Activated CD4-positive, alpha-beta T cell treated with anti-CD3 and anti-CD28 coated beads, Interleukin-2, Interleukin-6, amounts not matched to agents 100 ng/mL and 50 ng/mL, durations not matched to agents 16 hours and 8 hours (primary cell): ENCODE measurements at regions not wholly inside any gene's neighbourhood (a gene's known extent, or its start where the extent isn't known, plus 50 kb on each side); places are given as distances from the start of the nearest gene placed in this dataset.
A peak's percentile ranks its signal among the peaks of the same experiment; 100 is the strongest.

Experiments used
- DNase-seq: peaks from one replicate; pipeline ENCODE4 v3.0.0-alpha.2; 2020

DNA sequence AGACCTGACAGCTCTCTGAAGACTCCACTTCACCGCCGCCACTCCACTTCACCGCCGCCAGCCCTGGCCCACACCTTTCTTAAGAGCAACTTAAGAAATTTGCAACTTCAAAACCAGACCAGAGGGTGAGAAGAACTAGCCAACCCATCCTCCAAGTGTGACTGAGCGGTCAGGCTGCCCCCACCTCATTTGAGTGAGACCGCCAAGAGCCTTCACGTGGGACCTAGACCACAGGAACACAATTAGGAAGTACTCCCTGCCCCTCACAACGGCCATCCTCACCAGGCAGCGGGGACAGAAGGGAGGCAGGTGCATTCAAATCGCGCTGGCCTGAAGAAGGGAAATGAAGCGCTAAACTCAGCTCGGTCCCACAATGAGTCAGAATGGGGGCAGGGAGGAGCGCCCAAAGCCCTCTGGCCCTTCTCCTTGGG lies 156.8 kb upstream of the BCL6 start:
- no peak for DNase-seq

- no peak for DNase-seq
These were observed 157.7 kb upstream of the BCL6 start for GRCh38 chr3:187902936-187903335.

DNA sequence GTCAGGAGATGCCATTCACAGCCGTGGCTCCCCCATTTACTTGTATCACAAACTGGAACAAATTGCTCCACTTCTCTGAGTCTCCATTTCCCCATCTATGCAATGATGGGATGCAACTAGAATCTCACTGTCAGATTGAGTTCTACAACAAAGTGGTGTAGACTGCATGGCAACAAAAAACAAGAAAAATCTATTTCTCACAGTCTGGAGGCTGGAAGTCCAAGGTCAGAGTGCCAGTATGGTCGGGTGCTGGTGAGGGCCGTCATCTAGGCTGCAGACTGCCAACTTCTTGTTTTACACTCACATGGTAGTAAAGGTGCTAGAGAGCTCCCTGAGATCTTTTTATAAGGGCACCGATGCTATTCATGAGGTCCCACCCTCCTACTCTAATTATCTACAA lies 158.4 kb upstream of the BCL6 start:
- no peak for DNase-seq

- no peak for DNase-seq
These were observed 161.1 kb upstream of the BCL6 start for GRCh38 chr3:187906416-187906815.

- no peak for DNase-seq
These were observed 161.7 kb upstream of the BCL6 start for GRCh38 chr3:187906920-187907319.

DNA sequence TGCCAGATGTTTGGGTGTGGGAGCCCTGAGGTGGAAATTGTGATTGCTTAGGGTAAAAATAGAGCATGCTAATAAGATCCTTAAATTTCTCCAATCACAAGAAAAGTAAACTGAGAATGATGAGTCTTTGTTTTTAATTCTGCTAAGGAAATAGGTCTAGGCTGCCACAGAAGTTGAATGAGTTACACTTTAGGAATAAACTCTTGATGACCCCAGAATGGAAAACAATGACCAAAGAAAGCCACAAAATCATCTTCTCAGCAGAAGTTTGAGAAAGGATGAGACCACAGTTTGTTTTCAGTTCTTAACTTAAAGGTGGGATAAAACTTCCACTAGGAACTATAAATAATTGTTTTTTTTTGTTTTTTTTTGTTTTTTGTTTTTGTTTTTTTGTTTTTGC lies 164.6 kb upstream of the BCL6 start:
- DNase-seq = no peak

DNA sequence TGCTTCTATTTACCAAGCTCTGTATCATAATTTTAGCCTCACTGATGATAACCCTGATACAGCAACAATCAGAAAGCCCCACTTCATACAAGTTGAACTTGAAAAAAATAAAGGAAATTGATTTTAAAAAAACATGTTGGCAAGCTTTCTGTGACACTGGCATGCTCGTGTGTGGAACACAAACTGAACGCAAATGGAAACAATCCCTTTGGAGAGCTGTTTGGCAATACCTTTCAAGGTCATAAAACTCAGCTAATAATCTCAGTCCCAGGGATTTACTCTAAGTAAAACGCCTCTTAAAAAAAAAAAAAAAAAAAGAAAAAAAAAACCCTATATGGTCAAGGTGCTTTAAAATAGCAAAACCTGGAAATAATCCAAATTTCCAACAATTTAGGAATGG lies 166.7 kb upstream of the BCL6 start:
- DNase-seq = no peak

DNA sequence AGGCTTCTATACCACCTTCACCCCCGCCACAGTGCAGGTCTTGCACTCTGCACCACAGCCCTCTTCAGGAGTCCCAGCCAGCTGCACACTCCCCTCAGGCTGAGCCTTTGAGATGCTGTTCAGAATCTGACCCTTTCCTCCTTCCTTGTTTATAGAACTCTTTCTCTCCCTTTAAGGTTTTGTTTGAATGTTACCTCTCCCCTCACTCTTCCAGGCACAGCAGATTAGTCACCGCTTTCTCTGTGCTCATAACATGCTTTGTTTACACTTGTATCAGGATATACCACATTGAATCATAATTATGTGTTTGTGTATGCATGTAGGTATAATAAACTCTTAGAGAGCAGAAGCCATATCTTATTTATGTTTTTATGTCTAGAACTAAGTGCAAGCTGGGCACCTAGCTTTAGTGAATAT lies 168.4 kb upstream of the BCL6 start:
- no peak for DNase-seq

DNA sequence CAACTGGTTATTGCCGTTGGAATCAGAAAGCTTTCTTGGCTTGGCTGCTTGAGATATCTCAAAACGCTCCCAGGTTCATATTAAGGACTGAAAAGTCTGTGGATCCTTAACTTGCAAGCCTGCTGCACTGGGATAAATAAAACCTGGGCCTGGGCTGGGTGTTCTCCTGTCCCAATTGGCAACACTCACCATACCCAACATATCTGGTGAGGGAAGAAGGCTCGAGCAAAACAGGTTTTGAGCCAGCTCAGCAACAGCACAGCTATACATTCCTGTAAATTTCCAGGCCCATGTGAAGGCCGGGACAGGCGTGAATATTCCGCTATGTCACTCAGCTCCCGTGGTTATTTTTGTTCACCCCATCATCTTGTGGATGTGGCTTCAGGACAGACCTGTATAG lies 169.0 kb upstream of the BCL6 start:
- no peak for DNase-seq

DNA sequence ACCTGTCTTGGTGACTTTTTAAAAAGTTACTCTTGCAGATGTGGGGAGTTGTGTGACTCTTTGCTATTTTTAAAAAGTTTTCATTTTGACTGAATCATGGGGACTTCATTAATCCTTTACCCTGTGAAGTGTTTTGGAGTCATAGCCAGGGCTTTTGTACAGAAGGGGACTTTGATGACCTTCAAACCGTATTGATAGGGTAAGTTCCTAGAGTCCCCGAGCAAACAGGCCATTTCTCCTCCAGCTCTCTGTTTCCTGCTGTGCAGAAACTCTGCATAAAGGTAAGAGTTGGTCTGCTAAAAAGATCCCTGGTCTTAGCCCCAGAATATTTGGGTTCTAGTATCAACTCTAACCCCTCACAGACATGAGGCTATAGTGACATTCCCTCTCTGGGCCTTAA lies 170.8 kb upstream of the BCL6 start:
- DNase-seq = no peak

GRCh38 chr3:187918081-187918644 lies 172.9 kb upstream of the BCL6 start:
- DNase-seq = no peak

GRCh38 chr3:187919048-187919447 lies 173.8 kb upstream of the BCL6 start:
- peak; percentile 89 for DNase-seq

- DNase-seq = peak; percentile 51
These were observed 174.3 kb upstream of the BCL6 start for GRCh38 chr3:187919544-187919943.

GRCh38 chr3:187920030-187920429 lies 174.8 kb upstream of the BCL6 start:
- DNase-seq = no peak

GRCh38 chr3:187920913-187921312 lies 175.6 kb upstream of the BCL6 start:
- DNase-seq = no peak

DNA sequence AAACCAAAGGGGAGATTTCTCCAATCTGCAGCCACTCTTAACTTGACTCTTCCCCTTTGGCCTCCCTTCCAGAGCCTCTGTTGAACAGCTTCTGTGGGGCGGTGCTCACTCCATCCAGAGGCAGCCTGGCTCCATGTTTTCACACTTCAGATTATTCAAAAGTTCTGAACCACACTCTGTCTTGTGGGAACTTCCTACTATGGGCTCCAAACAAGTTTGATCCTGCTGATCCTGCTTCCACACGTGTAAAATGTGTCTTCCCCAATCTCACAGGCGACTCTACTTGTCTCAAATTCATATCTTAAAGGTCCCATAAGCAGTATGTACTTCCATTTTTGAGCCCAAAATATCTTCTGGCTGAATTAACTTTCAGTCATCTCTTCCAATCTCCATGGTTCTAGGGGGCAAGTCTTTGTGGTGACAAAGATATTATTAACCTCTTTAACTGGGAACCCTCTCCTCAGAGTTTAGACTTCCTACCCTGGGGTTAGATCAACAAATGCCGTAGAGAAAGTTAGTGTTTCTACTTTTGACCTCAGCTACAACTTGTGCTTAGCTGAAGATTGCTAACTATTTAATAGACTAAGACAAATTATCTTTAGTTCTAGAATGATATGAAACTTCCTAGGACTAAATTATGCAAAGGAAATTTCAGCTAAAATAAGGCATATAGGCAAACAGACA lies 176.3 kb upstream of the BCL6 start:
- no peak for DNase-seq

GRCh38 chr3:187922704-187923416 lies 177.6 kb upstream of the BCL6 start:
- DNase-seq = peak; percentile 77

- no peak for DNase-seq
These were observed 179.4 kb upstream of the BCL6 start for GRCh38 chr3:187924651-187925050.

DNA sequence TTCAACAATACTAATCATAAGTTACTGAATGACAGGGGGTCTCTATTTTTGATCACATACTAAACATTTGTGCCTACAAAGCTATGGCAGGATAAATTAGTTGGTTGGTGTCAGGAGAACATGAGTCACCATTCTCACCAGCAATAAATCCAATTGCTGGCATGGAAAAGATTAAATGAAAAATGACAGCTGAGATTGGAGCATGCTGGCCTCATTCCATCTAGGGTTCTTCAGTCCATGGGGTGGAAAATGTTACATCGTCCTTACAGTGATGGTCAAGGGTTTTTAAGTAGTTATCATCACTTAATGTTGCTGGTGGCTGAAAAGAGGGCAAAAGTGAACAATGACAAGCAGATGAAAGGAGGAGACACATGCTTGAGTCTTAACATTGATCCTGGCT lies 180.1 kb upstream of the BCL6 start:
- no peak for DNase-seq

DNA sequence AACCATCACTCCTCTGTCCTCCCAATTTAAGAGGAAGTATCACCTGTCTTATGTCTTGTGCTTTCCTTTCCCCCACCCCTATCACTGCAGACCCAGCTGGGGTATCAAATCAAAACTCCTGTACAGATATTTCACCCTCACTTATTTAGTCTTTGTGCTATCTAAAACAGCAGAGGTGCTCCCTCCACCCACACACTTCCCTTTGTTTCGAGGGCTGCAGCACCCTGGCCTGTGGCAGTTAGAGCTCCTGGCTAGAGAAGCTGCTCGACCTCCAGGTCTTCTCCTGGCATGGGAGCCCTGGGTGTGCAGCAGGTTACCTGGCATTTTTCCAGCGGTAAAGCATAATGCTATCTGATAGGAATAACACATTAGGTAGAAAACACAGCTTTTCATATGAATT lies 181.4 kb upstream of the BCL6 start:
- DNase-seq = no peak

DNA sequence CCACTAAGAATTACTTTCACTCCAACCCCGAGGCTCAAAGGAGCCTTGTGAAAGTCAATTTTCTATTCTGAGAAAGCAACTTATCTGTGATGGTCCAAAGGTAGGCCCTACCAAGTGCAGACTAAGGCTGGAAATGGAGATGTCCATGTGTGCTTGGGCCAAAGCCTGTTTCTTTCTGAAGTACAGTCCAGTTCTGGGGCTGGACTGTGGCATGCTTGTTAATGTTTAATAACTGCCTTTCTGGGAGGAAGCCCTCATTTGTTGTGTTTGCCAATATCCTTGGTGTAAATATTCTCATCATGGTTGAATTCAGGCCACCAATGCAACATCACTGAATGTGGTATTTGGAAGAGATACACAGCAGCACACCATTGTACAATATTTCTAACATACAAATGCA lies 182.3 kb upstream of the BCL6 start:
- DNase-seq = no peak

DNA sequence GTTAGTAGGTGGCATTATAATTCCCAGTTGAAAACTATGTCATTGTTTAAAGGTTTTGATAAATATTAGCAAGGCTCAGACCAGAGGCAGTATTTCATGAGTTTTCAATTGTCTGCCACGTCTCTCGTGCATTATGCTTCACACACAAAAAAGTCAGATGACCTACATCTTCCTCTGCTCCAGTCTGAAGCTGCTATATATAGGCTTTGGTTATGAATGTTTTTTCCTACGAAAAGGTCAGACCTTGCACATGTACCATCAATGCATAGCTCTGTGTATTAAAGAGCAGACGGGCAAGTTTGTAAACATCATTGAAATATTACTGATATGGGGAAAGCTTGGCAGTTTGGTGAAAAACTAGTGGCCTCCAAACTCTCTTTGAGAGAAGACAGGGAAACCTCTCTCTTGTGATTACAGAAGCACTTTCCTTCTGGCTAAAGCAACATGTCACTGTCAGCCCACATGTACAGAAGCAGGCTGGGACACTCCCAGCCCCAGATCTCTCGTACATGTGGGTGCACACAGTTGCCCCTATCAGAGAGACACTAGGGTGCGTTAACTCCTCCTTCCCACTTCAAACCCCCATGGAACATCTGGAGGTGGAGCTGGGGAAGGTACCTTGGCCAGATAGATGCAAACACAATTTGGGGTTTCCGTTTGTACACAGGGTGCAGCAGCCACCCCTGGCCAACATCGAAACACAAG lies 184.0 kb upstream of the BCL6 start:
- DNase-seq = no peak

DNA sequence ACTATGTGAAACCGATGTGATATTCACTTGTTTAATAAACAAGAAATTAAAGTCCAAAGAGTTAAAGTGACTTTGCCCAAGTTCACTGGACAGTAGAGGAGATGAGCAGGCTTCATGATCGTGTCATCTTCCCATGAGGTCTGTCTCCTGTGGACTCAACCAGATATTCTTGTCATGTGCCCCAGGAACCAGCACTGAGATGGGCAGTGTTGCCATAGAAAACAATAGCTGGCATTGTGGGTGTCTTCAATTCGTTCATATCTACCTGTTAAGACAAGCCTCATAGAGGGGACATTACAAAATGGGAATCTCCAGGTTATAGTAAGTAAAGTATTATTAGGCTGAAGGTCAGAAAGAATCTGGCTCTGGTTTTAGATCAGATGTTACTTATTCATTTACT lies 184.8 kb upstream of the BCL6 start:
- no peak for DNase-seq

DNA sequence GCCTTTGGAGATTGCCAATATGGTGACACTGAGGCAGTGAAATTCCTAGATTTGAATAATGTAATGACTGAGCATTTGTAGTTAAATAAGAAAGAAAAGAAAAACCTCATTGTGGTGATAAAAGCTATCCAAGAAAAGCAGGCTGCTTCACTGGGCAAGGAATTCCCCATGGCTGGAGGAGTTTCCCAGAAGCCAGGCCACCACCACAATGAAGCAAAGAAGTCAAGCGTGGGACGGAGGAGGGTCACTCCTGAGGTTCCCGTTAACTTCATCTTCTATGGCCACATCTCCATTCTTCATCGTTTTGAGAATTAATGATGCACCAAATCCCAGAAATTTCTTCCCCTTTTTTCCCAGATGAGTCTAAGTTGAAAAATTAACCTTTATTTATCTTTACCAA lies 185.8 kb upstream of the BCL6 start:
- no peak for DNase-seq
